SK-N-SH (cell line): ENCODE measurements at regions not wholly inside any gene's neighbourhood (a gene's known extent, or its start where the extent isn't known, plus 50 kb on each side); places are given as distances from the start of the nearest gene placed in this dataset.

ENCODE experiments used
- CTCF ChIA-PET: fragments of 300-600, 350-600 bp; formaldehyde crosslinking; extraction: SDS; loops from one replicate; lab custom pipeline; 2021; lab: Yijun Ruan, JAX
- POLR2A ChIA-PET: fragments of 350-600 bp; sonication (Branson Sonifier 250); formaldehyde crosslinking; extraction: SDS; loops from one replicate; lab custom pipeline; 2020; ENCODE audit warnings: antibody characterized with exemption, inconsistent platforms; lab: Yijun Ruan, JAX
- DNase-seq: peaks from one replicate; pipeline ENCODE4 v3.0.0; 2012
- H2AFZ ChIP-seq: fragments of 200-600 bp; sonication (generic); 2 replicates; pipeline ENCODE4 v1.8.1; 2016; ENCODE audit warnings: antibody characterized with exemption, mild to moderate bottlenecking, low read depth
- H3F3A ChIP-seq: fragments of 200-600 bp; sonication (generic); replicated peaks from 2 replicates; pipeline ENCODE3; 2016; ENCODE audit warnings: antibody characterized with exemption, mild to moderate bottlenecking; ENCODE audit not compliant: insufficient read depth
- H3K27ac ChIP-seq, 2 experiments: fragments of 200-500 bp in 1 of 2; fragments of 200-600 bp in 1 of 2; sonication (Bioruptor generic) in 1 of 2; sonication (generic), shearing (Covaris generic) in 1 of 2; 2 replicates each; pipeline versions ENCODE4 v1.5.1 to v1.6.1; 2014 to 2016; ENCODE audit warnings: low read depth in 2 of 2, inconsistent platforms in 1 of 2, low read length in 1 of 2, mild to moderate bottlenecking in 1 of 2, mixed read lengths in 1 of 2
- H3K27me3 ChIP-seq: fragments of 200-600 bp; sonication (generic), shearing (Covaris generic); 2 replicates; pipeline ENCODE4 v1.6.1; 2016; ENCODE audit warnings: mixed run types; ENCODE audit not compliant: insufficient read depth
- H3K36me3 ChIP-seq, 2 experiments: fragments of 200-500 bp in 1 of 2; fragments of 200-600 bp in 1 of 2; sonication (Bioruptor generic) in 1 of 2; sonication (generic) in 1 of 2; replicated peaks in 1 of 2; 2 replicates each; pipeline versions ENCODE3 to v1.5.1; 2014 to 2016; ENCODE audit warnings: low read length in 1 of 2, mild to moderate bottlenecking in 1 of 2; ENCODE audit not compliant: insufficient read depth in 2 of 2, control insufficient read depth in 1 of 2
- H3K4me1 ChIP-seq, 2 experiments: fragments of 200-500 bp in 1 of 2; fragments of 200-600 bp in 1 of 2; sonication (Bioruptor generic) in 1 of 2; sonication (generic), shearing (Covaris generic) in 1 of 2; 2 replicates each; pipeline versions ENCODE4 v1.5.1 to v1.6.1; 2014 to 2016; ENCODE audit warnings: low read depth in 1 of 2, low read length in 1 of 2, mixed run types in 1 of 2; ENCODE audit not compliant: insufficient read depth in 2 of 2, control insufficient read depth in 1 of 2
- H3K4me2 ChIP-seq: fragments of 200-600 bp; sonication (generic), shearing (Covaris generic); 2 replicates; pipeline ENCODE4 v1.6.1; 2017; ENCODE audit warnings: mixed run types
- H3K4me3 ChIP-seq, 2 experiments: fragments of 200-500 bp in 1 of 2; fragments of 200-600 bp in 1 of 2; sonication (Bioruptor generic) in 1 of 2; sonication (generic), shearing (Covaris generic) in 1 of 2; 2 replicates each; pipeline versions ENCODE4 v1.5.1 to v1.8.1; 2014 to 2016; ENCODE audit warnings: low read depth in 2 of 2, inconsistent platforms in 1 of 2, low read length in 1 of 2, mild to moderate bottlenecking in 1 of 2, mixed read lengths in 1 of 2, moderate library complexity in 1 of 2
- H3K79me2 ChIP-seq: fragments of 200-600 bp; sonication (generic); 2 replicates; pipeline ENCODE4 v1.8.1; 2017; ENCODE audit warnings: mild to moderate bottlenecking; ENCODE audit not compliant: insufficient read depth
- H3K9ac ChIP-seq: fragments of 200-600 bp; sonication (generic); 2 replicates; pipeline ENCODE4 v1.6.1; 2017; ENCODE audit warnings: mixed run types
- H3K9me2 ChIP-seq: fragments of 200-600 bp; sonication (generic); 2 replicates; pipeline ENCODE4 v1.6.1; 2017; ENCODE audit warnings: mixed run types
- H3K9me3 ChIP-seq: fragments of 200-600 bp; sonication (generic); 2 replicates; pipeline ENCODE4 v1.6.1; 2017; ENCODE audit warnings: mixed run types, mild to moderate bottlenecking, moderate library complexity
- H4K20me1 ChIP-seq: fragments of 200-600 bp; sonication (generic); 2 replicates; pipeline ENCODE4 v1.6.1; 2017; ENCODE audit warnings: mild to moderate bottlenecking, mixed run types; ENCODE audit not compliant: insufficient read depth
- CHD2 ChIP-seq: fragments of 150-350 bp; IDR thresholded peaks from 2 replicates; pipeline ENCODE4 v1.6.1; 2018; ENCODE audit warnings: low read length; ENCODE audit not compliant: partially characterized antibody
- EP300 ChIP-seq, 2 experiments: IDR thresholded peaks; 2 replicates each; pipeline versions ENCODE4 v1.4.0 to v1.6.1; 2012; ENCODE audit warnings: borderline replicate concordance in 1 of 2, low read depth in 1 of 2, low read length in 1 of 2
- FOSL2 ChIP-seq: IDR thresholded peaks from 2 replicates; pipeline ENCODE4 v1.4.0; 2012; ENCODE audit warnings: low read depth, mild to moderate bottlenecking, moderate library complexity, borderline replicate concordance
- FOXM1 ChIP-seq: IDR thresholded peaks from 2 replicates; pipeline ENCODE4 v1.4.0; 2012; ENCODE audit warnings: low read depth, mild to moderate bottlenecking
- IRF3 ChIP-seq: fragments of 150-350 bp; IDR thresholded peaks from 2 replicates; pipeline ENCODE4 v1.6.1; 2016; ENCODE audit warnings: mild to moderate bottlenecking, low read depth, low read length
- JUND ChIP-seq: IDR thresholded peaks from 2 replicates; pipeline ENCODE4 v1.4.0; 2012
- NFIC ChIP-seq: IDR thresholded peaks from 2 replicates; pipeline ENCODE4 v1.4.0; 2012; ENCODE audit warnings: borderline replicate concordance
- RCOR1 ChIP-seq: fragments of 150-350 bp; IDR thresholded peaks from 2 replicates; pipeline ENCODE4 v1.6.1; 2017; ENCODE audit warnings: antibody characterized with exemption, low read length
- REST ChIP-seq: IDR thresholded peaks from 2 replicates; pipeline ENCODE4 v1.6.1; 2012; ENCODE audit warnings: mild to moderate bottlenecking, low read depth, low read length, moderate library complexity
- RXRA ChIP-seq: IDR thresholded peaks from 2 replicates; pipeline ENCODE4 v1.4.0; 2012; ENCODE audit warnings: low read depth, mild to moderate bottlenecking, borderline replicate concordance
- SIN3A ChIP-seq: IDR thresholded peaks from 2 replicates; pipeline ENCODE4 v1.6.1; 2012; ENCODE audit warnings: low read depth, mild to moderate bottlenecking, low read length, moderate library complexity, borderline replicate concordance
- SMC3 ChIP-seq: IDR thresholded peaks from 2 replicates; pipeline ENCODE4 v1.6.1; 2012; ENCODE audit warnings: low read depth, low read length, improper control_type of control experiment
- TAF1 ChIP-seq: IDR thresholded peaks from 2 replicates; pipeline ENCODE4 v1.6.1; 2012; ENCODE audit warnings: low read depth, mild to moderate bottlenecking, low read length, moderate library complexity, borderline replicate concordance
- TCF12 ChIP-seq: IDR thresholded peaks from 2 replicates; pipeline ENCODE4 v1.4.0; 2012
- TEAD4 ChIP-seq: IDR thresholded peaks from 2 replicates; pipeline ENCODE4 v1.4.0; 2012; ENCODE audit warnings: mild to moderate bottlenecking, borderline replicate concordance; ENCODE audit not compliant: insufficient read depth
- YY1 ChIP-seq: IDR thresholded peaks from 2 replicates; pipeline ENCODE4 v1.4.0; 2012; ENCODE audit warnings: low read depth, mild to moderate bottlenecking
- ZBTB33 ChIP-seq: IDR thresholded peaks from 2 replicates; pipeline ENCODE4 v1.4.0; 2012; ENCODE audit warnings: low read depth, borderline replicate concordance
- WGBS: methylation state at CpG from one replicate; pipeline ENCODE4 v1.1.6; 2017; ENCODE audit warnings: low lambda C conversion rate; 5-methylcytosine and 5-hydroxymethylcytosine counted together

- no peak for TF ChIP-seq ZBTB33
- no peak for TF ChIP-seq SIN3A
- TF ChIP-seq EP300 (IDR thresholded peaks at IDR 0.05; ENCODE audit: borderline replicate concordance in 1 of 2, low read depth in 1 of 2, low read length in 1 of 2): no peak
- TF ChIP-seq TCF12: no peak
- TF ChIP-seq JUND: no peak
- no peak for TF ChIP-seq REST
- no peak for TF ChIP-seq IRF3
- no peak for TF ChIP-seq FOSL2
- no peak for TF ChIP-seq YY1
- no peak for TF ChIP-seq FOXM1
- no peak for TF ChIP-seq CHD2
- no peak for TF ChIP-seq TEAD4
- TF ChIP-seq RXRA: no peak
- TF ChIP-seq TAF1: no peak
- no peak for TF ChIP-seq NFIC
- no peak for TF ChIP-seq RCOR1
- TF ChIP-seq SMC3: no peak
- Histone ChIP-seq H3K36me3 (no peaks in the 10 kb centered on the region), H3K27me3 (no peaks in the 10 kb centered on the region), H3K27ac (no peak overlapping the region), H3K4me1 (no peaks in the 10 kb centered on the region; a peak in 2 of 4 replicates), H3K9me3 (no peaks in the 10 kb centered on the region), H2AFZ (no peak overlapping the region), H3F3A (no peaks in the 10 kb centered on the region), H3K9ac (no peak overlapping the region), H3K9me2 (no peaks in the 10 kb centered on the region), H3K4me2 (no peak overlapping the region), H3K4me3 (no peak overlapping the region), H3K79me2 (no peaks in the 10 kb centered on the region), H4K20me1 (no peaks in the 10 kb centered on the region)
- WGBS: 58% methylated on average over 7 of the region's 7 CpGs
- ChIA-PET CTCF (interaction anchor here (1.3 kb wide), 1 partner anchor 54 kb away, joined by 4 read pairs; no protein-coding TSS in a partner anchor), POLR2A (no interaction called here)
- DNase-seq: no peak
These were observed 80.9 kb upstream of the ESRRG start for GRCh38 chr1:216804111-216804510.
